ENCODE measurements at regions not wholly inside any gene's neighbourhood (a gene's known extent, or its start where the extent isn't known, plus 50 kb on each side); places are given as distances from the start of the nearest gene placed in this dataset.

GRCh38 chr3:194255252-194256039, 95.7 kb downstream of the CPN2 start:
- TF ChIP-seq, protein P1, sequence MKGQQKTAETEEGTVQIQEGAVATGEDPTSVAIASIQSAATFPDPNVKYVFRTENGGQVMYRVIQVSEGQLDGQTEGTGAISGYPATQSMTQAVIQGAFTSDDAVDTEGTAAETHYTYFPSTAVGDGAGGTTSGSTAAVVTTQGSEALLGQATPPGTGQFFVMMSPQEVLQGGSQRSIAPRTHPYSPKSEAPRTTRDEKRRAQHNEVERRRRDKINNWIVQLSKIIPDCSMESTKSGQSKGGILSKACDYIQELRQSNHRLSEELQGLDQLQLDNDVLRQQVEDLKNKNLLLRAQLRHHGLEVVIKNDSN (IDR thresholded peaks at IDR 0.05), result no peak
- TF ChIP-seq TEAD4 (IDR thresholded peaks at IDR 0.05), result no peak
- no peak for TF ChIP-seq FOXM1 (IDR thresholded peaks at IDR 0.05; ENCODE audit: borderline replicate concordance, low read depth)
- TF ChIP-seq NFIC (IDR thresholded peaks at IDR 0.05), result no peak
- TF ChIP-seq ZBTB7A (IDR thresholded peaks at IDR 0.05; ENCODE audit: low read depth), result no peak
- no peak for TF ChIP-seq YY1 (IDR thresholded peaks at IDR 0.05; ENCODE audit: low read depth)
- TF ChIP-seq, protein P2, sequence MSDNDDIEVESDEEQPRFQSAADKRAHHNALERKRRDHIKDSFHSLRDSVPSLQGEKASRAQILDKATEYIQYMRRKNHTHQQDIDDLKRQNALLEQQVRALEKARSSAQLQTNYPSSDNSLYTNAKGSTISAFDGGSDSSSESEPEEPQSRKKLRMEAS (IDR thresholded peaks at IDR 0.05), result no peak
- no peak for TF ChIP-seq CEBPB (IDR thresholded peaks at IDR 0.05)
- no peak for TF ChIP-seq TAF1 (IDR thresholded peaks at IDR 0.05; ENCODE audit: low read depth)
- TF ChIP-seq, protein P3, sequence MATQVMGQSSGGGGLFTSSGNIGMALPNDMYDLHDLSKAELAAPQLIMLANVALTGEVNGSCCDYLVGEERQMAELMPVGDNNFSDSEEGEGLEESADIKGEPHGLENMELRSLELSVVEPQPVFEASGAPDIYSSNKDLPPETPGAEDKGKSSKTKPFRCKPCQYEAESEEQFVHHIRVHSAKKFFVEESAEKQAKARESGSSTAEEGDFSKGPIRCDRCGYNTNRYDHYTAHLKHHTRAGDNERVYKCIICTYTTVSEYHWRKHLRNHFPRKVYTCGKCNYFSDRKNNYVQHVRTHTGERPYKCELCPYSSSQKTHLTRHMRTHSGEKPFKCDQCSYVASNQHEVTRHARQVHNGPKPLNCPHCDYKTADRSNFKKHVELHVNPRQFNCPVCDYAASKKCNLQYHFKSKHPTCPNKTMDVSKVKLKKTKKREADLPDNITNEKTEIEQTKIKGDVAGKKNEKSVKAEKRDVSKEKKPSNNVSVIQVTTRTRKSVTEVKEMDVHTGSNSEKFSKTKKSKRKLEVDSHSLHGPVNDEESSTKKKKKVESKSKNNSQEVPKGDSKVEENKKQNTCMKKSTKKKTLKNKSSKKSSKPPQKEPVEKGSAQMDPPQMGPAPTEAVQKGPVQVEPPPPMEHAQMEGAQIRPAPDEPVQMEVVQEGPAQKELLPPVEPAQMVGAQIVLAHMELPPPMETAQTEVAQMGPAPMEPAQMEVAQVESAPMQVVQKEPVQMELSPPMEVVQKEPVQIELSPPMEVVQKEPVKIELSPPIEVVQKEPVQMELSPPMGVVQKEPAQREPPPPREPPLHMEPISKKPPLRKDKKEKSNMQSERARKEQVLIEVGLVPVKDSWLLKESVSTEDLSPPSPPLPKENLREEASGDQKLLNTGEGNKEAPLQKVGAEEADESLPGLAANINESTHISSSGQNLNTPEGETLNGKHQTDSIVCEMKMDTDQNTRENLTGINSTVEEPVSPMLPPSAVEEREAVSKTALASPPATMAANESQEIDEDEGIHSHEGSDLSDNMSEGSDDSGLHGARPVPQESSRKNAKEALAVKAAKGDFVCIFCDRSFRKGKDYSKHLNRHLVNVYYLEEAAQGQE (IDR thresholded peaks at IDR 0.05; ENCODE audit: low read depth), result no peak
- TF ChIP-seq TCF12 (IDR thresholded peaks at IDR 0.05; ENCODE audit: low read depth), result no peak
- TF ChIP-seq CREB1 (IDR thresholded peaks at IDR 0.05; ENCODE audit: low read depth), result no peak

- TF ChIP-seq, protein P3 (IDR thresholded peaks at IDR 0.05; ENCODE audit: low read depth), result no peak
- TF ChIP-seq, protein P2 (IDR thresholded peaks at IDR 0.05), result no peak
- TF ChIP-seq CEBPB (IDR thresholded peaks at IDR 0.05) (no peak), YY1 (IDR thresholded peaks at IDR 0.05; ENCODE audit: low read depth) (no peak), TEAD4 (IDR thresholded peaks at IDR 0.05) (no peak), TAF1 (IDR thresholded peaks at IDR 0.05; ENCODE audit: low read depth) (no peak), ZBTB7A (IDR thresholded peaks at IDR 0.05; ENCODE audit: low read depth) (no peak), CREB1 (IDR thresholded peaks at IDR 0.05; ENCODE audit: low read depth) (no peak), TCF12 (IDR thresholded peaks at IDR 0.05; ENCODE audit: low read depth) (no peak), RAD21 (IDR thresholded peaks at IDR 0.05; ENCODE audit: low read depth) (no peak), NFIC (IDR thresholded peaks at IDR 0.05) (no peak), EGR1 (IDR thresholded peaks at IDR 0.05) (no peak), EP300 (IDR thresholded peaks at IDR 0.05; ENCODE audit: borderline replicate concordance) (no peak), FOXM1 (IDR thresholded peaks at IDR 0.05; ENCODE audit: borderline replicate concordance, low read depth) (no peak)
- TF ChIP-seq, protein P1 (IDR thresholded peaks at IDR 0.05), result no peak
These were observed 94.8 kb downstream of the CPN2 start for GRCh38 chr3:194256040-194256945.

DNA sequence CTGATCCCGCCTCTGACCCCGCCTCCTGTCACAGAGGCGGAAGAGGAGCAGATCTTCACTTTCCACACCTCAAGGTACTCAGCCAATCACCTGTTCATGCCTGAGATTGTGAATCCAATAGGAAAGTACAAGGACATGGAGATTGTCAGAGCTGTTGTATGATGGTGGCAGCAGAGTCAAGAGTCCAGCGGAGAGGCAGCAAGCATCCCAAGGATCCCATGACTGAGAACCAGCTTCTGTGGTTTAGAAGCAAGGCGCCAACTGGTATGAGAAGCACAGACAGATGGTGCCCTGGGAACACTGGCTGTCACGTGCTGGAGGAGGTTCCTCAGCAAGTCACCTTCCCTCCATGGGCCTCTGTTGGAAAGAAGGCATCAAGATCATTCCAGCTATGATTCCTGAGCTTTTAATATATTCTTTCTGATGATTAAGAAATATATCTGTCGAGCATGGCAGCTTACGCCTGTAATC, 93.9 kb downstream of the CPN2 start:
- TF ChIP-seq CEBPB (IDR thresholded peaks at IDR 0.05) (no peak), EP300 (IDR thresholded peaks at IDR 0.05; ENCODE audit: borderline replicate concordance) (no peak), FOXM1 (IDR thresholded peaks at IDR 0.05; ENCODE audit: borderline replicate concordance, low read depth) (no peak), RAD21 (IDR thresholded peaks at IDR 0.05; ENCODE audit: low read depth) (no peak), NFIC (IDR thresholded peaks at IDR 0.05) (no peak), TAF1 (IDR thresholded peaks at IDR 0.05; ENCODE audit: low read depth) (no peak), ZBTB7A (IDR thresholded peaks at IDR 0.05; ENCODE audit: low read depth) (no peak)

DNA sequence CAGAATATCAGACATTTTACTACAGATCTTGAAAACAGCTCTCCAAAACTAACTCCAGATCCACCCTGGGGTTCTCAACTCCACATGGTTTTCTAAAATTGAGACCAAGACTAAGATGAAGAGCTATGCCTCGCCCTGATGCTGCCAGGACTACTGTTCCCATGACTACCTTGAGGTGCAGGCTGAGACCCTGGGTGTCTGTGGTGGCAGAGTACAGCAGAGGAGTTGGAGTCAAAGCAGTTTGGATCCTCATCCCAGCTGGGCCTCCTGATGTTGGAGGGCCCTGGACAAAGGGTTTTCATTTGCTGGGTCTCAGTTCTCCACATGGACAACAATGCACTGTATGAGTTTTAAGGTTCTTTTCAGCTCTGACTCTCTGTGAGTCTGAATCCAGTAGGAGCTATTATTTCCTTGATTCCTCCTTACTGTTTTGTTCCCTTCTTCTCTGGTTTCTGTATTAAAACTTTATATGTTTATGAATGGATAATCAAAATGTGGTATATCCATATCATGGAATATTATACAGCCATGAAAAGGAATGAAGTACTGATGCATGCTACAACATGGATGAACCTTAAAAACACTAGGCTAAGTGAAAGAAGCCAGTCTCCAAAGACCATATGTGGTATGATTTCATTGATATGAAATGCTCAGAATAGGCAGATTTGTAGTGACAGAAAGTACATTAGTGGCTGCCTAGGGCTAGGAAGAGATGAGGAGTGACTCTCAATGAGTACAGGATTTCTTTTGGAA, 93.0 kb downstream of the CPN2 start:
- TF ChIP-seq RAD21 (IDR thresholded peaks at IDR 0.05; ENCODE audit: low read depth) (no peak), TAF1 (IDR thresholded peaks at IDR 0.05; ENCODE audit: low read depth) (no peak), TCF12 (IDR thresholded peaks at IDR 0.05; ENCODE audit: low read depth) (no peak), YY1 (IDR thresholded peaks at IDR 0.05; ENCODE audit: low read depth) (no peak), EGR1 (IDR thresholded peaks at IDR 0.05) (no peak)
- TF ChIP-seq, protein P2 (IDR thresholded peaks at IDR 0.05), result no peak
- TF ChIP-seq, protein P3 (IDR thresholded peaks at IDR 0.05; ENCODE audit: low read depth), result no peak
